Gastroesophageal sphincter (tissue), 3 donors: ENCODE measurements at regions not wholly inside any gene's neighbourhood (a gene's known extent, or its start where the extent isn't known, plus 50 kb on each side); places are given as distances from the start of the nearest gene placed in this dataset.

Experiments used
- EP300 ChIP-seq: sonication (generic); formaldehyde crosslinking; IDR thresholded peaks from one replicate; pipeline ENCODE4 v1.6.1; 2017; ENCODE audit warnings: antibody characterized with exemption, mild to moderate bottlenecking
- POLR2A ChIP-seq, 2 donors: fragments of 450-650 bp; IDR thresholded peaks; one replicate each; pipeline ENCODE4 v1.6.1; 2017; ENCODE audit warnings: antibody characterized with exemption in 2 of 2, mild to moderate bottlenecking in 2 of 2, moderate library complexity in 1 of 2
- POLR2AphosphoS5 ChIP-seq: sonication (generic); formaldehyde crosslinking; IDR thresholded peaks from one replicate; pipeline ENCODE4 v1.6.1; 2017; ENCODE audit warnings: antibody characterized with exemption
- TF ChIP-seq, protein P1 (sequence below), 4 experiments: fragments of 200-600 bp in 2 of 4; fragments of 450-650 bp in 2 of 4; sonication (generic) in 1 of 4; IDR thresholded peaks; one replicate each; pipeline ENCODE4 v1.5.1; 2017 to 2019; ENCODE audit warnings: antibody characterized with exemption in 4 of 4, mild to moderate bottlenecking in 2 of 4, moderate library complexity in 2 of 4

DNA sequence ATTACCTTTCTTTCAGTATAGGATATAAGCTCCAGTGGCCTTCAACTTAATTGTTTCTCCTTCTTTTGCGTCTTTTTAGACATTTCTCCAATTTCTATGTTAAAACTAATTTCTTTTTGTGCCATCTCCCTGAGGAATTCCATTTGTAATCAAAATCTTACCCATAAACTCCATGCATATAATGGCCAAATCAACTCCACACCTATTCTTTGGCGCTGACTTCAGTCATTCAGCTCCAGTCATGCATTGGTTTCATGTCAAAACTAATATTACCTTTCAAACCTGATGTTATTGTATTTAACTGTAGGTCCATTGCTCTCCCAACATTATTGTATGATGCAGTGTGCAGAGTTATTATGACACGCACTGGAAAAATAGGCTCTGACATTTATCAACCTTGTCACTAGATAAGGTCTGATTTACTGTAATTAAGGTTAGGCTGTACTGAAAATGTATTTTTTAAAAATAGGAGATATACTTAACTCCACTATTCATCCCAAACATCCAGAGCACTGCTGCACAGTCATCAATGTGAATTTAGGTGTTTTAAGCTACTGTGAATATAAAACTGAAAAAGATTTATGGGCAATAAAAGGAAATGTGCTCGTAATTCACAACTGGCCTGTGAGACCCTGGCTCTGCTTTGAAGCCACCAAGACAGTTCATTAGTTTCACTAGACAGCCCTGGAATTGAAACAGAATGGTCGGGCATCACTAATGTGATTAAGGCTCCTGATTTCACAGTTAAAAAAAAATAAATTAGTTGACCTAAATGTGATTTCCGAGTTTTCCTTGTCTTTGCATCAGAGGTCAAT lies 180.6 kb upstream of the GRIA4 start:
- TF ChIP-seq, protein P1, sequence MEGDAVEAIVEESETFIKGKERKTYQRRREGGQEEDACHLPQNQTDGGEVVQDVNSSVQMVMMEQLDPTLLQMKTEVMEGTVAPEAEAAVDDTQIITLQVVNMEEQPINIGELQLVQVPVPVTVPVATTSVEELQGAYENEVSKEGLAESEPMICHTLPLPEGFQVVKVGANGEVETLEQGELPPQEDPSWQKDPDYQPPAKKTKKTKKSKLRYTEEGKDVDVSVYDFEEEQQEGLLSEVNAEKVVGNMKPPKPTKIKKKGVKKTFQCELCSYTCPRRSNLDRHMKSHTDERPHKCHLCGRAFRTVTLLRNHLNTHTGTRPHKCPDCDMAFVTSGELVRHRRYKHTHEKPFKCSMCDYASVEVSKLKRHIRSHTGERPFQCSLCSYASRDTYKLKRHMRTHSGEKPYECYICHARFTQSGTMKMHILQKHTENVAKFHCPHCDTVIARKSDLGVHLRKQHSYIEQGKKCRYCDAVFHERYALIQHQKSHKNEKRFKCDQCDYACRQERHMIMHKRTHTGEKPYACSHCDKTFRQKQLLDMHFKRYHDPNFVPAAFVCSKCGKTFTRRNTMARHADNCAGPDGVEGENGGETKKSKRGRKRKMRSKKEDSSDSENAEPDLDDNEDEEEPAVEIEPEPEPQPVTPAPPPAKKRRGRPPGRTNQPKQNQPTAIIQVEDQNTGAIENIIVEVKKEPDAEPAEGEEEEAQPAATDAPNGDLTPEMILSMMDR (IDR thresholded peaks at IDR 0.05), result no peak
- TF ChIP-seq POLR2AphosphoS5, result no peak
- no peak for TF ChIP-seq POLR2A (IDR thresholded peaks at IDR 0.05)
- TF ChIP-seq EP300, result no peak
